GM18909 (cell line): ENCODE measurements at regions not wholly inside any gene's neighbourhood (a gene's known extent, or its start where the extent isn't known, plus 50 kb on each side); places are given as distances from the start of the nearest gene placed in this dataset.
A peak's percentile ranks its signal among the peaks of the same experiment; 100 is the strongest.
"Not testable (repeated sequence)": the region's sequence is repeated elsewhere in the genome, so short reads cannot be mapped to it uniquely, and the experiment has no call there.

Experiments used
- ATAC-seq: cut with Tn5 transposase; IDR thresholded peaks from one replicate; pipeline ENCODE4 v1.9.1; 2021; ENCODE audit warnings: mild to moderate bottlenecking; ENCODE audit not compliant: unreplicated experiment, poor library complexity

DNA sequence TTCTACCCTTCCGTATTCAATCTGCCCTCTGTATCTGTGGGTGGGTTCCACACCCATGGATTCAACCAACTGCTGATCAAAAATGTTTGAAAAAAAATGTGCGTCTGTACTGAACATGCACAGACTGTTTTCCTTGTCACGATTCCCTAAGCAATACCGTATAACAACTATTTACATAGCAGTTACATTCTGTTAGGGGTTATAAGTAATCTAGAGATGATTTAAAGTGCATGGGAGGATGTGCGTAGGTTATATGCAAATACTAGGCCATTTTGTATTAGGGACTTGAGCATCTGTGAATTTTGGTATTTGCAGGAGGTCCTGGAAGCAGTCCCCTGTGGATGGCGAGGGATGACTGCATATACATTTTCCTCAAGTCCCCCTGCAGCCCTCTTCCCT is 486.9 kb downstream of the PREX1 start:
- ATAC-seq: no peak

DNA sequence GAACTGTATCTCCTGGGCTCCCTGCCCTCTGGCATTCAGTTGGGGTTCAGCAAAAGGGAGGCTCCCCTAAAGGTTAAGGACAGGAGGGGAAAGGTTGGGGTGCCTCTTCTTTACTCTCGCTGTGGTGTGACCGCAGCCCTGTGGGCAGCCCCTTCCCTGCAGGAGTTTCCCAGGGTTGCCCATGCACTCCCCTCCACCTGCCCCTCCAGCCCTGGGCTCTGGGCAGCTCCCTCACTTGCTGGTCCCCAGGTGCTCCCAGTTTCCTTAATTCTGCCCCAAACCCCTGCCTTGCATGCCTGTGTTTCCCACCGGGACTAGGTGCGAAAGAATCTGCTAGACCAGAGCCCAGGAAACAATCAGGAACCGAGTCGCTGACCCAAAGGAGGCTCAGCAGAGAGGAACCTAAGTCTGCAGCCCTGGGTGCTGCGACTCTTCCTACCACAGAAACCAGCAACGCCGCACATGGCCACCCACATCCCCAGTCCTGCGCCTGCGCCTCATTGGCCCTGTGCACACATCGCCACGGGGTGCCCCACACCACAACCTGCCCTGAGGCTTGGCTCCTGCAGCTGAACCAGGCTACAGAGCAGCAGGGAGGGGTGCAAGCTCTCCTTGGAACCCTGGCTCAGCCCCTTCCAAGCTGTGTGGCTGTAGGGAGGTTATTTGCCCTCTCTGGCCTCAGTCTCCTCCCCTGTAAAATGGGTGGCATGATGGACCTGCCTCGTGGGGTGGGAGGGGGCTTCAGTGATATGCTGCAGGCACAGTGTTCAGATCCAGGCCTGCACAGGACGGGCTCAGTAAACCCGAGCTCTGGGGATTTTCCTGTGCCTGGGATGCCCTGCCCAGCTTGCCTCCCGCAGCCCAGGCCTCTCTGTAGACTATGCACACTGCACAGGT is 487.6 kb downstream of the PREX1 start:
- ATAC-seq: peak; percentile 63

DNA sequence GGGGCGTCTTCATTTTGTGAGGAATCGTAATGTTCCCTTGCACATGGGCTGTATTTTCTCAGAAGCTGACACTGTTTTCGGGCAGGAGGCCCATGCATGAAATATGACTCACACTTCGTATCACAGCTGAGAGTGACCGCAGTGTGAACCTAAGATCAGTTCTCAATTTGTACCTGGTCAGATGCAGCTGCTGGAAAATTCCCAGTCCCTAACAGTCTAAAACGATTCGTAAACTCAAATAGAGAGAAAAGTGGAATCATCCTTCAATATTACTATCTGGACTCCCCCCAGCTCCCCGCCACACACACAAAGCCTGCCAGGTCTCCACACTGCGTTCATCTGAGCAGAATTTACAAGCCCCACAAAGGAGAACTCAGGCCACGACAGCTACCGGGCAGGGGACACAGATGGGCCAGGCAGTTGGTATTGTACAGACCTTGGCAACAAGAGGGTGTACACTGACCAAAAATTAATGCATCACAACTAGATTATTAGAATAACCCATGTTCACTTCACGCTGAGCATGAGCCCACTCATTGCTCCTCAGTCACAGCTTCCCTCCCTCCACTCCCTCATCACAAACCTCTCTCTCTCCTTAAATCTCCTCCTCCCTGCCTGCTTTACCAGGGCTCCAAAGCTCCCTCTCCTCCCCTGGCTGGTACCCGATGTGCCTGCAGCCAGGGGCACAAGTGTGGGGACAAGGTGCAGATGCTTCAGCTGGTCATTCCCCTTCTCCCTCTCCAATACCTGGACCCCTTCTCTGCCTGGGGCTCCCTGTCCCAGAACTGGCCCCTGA is 488.4 kb downstream of the PREX1 start:
- peak; percentile 48 for ATAC-seq

DNA sequence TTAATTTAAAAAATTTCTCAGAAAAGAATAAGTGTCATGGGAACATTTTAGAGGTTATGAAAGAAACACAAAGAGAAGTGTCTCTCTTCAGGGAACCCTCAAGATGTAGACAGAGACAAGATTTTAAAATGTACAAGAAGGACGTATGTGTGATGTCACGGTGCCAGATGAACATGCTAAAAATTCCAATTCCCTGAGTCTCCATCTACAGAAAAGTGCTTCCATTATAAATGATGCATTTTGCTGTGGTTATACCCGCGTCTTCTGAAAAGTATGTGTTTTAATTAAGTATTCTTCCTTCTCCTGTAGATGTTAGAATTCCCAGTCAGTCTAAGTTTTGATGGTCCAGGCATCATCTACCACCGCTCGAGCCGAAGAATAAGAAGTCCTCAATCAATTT is 489.1 kb downstream of the PREX1 start:
- ATAC-seq: no peak

DNA sequence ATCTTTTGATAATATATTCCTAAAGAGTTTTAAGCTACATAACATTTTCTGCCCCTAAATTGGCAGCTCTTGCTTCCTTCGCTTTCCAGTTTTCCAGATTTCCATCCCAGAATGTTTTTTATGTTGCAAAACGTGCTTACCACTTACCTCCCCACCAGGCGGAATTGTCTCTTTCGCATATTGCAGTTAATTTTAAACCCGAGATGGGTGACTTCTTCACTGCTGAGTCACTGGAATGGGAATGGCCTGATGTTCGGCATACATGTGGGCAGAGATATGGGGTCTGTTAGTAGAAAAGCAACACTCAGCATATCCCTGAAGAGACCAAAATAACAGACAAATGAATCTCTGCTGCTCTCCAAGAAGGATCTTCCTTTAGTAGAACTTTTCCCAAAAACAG is 491.2 kb downstream of the PREX1 start:
- ATAC-seq: no peak

DNA sequence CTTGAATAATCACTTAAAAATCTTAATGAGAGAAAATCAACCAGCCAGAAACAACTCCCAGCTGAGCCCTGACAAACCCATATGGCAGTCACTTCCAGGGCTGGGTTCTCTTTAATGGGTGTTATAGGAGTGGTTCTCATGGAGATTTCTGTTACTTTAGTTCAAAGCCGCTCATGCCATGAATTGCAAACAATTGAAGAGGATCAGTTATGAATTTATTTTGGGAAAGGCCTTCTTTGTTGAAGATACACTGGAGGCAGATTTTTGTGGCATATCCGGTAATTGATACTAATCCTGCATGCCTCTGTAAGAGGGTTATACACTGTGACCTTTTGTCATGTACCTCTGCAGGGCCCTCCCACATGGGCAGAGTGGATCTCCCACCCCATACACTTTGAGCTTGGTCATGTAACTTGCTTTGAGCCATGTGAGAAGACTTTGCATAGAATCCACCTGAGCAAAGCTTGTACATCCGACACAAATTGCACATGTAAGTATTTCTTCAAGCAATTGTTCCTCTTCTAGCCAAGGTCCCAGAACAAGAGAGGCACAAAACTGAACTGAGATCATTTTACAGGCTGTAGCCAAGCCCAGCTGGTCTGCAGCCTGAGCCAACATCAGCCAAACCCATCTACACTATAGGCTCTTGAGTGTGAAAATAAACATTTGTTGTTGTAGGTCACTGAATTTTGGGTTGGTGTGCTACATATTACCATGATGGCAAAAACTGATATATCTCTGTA is 492.3 kb downstream of the PREX1 start:
- no peak for ATAC-seq

DNA sequence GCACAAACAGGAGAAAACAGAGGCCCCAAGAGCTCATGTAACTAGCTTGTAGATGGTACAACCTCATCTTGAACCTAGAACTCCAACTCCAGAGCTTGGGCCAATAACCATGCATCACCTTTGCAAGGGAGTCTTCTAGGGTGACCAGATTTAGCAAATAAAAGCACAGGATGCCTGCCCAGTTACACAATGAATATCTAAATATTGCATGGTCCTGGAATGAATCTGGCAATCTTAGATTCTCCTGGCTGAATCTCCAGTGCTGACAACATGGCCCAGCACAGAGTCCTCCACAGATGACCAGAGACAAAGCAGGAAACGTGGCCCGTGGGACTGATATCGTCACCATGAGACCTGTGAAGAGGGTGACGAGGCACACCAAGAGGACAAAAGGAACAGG is 494.1 kb downstream of the PREX1 start:
- ATAC-seq: no peak

DNA sequence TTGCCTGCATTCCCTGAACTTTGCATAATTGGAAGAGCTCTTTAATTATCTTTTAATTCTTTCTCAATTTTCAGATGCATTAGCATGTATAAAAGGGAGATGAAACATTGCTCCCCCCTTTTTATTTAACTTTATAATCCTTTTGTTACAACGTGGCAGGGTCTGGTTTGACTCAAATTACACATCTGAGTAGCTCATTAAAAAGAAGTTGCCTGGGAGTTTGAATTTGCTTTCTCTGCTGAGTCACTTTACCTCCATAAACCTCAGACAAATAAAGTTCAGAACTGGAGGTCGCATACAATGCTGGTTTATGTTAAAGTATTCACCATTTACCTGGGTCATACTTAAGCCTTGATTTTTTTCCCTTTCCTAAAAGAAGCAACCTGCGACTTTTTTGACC is 495.2 kb downstream of the PREX1 start:
- no peak for ATAC-seq

DNA sequence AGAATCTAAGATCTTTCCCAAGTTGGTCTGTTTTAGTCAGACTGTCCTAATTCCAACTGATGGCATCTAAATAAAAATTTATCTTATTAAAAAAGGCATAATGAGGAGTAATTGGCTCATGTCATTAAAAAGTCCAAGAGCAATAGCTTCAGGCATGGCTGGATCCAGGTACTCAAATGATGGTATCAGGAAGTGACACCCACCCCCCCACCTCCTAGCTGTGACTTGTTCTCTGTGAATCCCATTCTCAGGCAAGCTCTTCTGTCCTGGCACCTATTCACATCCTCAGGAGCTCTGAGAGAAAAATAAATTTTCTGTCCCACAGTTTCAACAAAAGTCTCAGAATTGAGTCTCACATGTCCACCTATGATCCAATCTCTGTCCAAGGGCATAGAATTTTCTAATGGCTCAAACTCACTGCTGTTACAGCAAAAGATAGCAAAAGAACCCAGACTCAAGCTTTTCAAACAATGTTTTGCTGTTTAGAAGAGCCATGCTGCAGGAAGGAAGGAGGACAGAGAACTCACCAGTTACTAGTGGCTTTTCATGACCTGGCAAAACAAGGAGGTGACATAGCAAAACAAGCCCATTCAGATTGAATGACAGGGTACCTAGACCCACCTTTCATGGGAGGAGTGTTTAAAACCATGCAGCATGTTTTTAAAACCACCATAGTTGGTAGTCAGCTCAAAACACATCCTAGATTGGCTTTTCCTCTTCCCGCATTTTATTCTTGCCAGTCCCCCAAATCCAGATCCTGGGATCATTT is 496.1 kb downstream of the PREX1 start:
- no peak for ATAC-seq

DNA sequence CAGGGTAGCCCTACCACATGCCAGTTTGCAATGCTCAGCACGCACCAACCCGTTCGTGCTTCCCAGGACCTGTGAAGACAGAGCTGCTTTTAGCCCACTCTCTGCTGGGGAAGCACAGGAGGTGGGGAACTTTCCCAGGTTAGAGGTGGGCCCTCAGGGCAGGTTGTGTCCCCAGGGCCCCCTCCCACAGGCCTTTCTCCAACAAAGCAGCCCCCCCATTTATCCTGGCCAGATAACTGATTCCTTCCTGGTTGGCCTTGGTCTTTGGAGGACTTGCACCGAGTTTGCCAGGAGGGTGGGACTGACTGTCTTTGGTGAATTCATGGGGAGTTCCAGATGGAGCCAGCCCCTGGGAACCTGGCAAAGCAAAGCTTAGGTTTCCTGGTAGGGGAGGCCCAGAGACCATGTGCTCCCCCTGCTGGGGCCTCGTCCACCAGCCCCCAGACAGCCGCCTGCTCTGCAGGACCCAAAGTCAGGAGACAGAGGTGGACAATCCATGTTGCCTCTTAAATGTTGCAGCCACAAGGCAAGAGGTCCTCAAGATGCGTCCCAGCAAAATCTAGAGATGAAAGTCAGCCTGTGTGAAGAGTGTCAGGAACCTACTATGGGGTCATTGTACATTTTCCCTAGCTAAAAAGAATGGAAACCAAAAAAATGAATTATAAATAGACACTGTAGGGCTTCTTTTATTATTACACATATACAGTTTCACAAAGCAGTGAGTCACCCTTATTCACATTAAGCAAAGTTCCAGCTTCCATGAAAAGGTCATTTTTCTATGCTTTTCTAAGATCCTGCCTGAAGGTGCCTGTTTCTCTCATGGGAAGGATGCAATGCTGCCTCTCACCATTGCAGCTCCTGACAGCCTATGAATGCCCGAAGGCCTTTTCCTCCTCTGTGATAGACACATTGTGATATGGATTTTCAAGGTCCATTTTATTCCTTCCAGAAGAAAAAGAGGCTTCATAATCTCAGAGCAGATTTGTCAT is 497.8 kb downstream of the PREX1 start:
- ATAC-seq: no peak

DNA sequence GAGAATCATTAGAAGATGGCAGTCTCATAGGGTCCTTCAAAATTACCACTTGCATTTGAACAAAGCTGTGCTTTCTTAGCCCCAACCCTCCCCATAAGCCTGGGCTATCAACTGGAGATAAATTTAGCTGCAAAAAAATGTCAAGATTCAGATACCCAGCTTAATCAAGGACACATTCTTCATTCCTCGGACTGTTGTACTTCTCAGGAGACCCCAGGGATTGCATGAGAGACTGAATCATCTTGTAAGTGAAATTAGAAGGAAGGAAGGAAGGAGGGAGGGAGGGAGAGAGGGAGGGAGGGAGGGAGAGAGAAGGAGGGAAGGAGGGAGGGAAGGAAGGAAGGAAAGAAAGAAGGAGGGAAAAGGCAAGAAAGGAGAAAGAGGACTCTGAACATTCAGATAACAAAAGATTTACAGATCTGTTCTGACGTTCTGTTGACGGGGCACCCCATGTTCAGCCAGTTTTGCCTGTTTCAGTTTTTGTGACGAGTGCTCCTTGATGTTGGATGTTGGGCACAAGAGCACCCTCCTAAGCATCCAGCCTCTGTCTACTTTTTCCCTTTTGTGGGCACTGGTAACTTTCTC is 498.7 kb downstream of the PREX1 start:
- ATAC-seq: no peak

DNA sequence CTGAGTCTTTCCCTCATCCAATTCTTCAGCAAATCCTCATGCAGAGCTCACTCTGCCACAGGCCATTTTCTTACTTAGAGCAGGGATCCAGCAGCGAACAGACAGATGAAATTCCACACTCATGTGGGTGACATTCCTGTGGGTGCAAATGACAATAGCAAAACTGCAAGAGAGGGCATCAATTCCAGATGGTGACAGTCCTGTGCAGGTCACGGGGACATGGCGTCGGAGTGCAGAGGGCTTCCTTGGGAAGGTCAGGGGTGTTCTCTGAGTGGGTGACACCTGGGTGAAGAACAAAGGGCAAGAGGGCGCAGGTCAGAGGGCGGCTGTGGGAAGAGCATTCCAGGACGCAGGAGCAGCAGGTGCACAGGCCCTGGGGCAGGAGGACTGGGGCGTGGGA is 500.0 kb downstream of the PREX1 start:
- ATAC-seq: not testable (repeated sequence)

DNA sequence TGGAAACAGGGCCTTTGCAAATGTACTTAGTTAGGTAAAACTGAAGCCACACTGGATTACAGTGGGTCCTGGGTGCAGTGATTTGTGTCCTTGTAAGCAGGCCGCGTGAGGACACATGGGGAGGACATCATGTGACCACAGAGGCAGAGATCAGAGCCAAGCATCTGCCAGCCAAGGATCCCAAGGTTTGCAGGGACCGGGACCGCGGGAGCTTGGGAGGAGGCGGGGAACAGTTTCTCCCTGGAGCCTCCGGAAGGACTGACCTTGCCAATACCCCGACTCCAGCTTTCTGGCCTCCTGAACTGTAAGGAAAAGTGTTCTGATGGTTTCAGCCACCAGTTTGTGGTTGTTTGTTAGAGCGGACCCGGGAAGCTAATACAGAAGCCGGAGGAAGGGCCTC is 500.9 kb downstream of the PREX1 start:
- no peak for ATAC-seq

DNA sequence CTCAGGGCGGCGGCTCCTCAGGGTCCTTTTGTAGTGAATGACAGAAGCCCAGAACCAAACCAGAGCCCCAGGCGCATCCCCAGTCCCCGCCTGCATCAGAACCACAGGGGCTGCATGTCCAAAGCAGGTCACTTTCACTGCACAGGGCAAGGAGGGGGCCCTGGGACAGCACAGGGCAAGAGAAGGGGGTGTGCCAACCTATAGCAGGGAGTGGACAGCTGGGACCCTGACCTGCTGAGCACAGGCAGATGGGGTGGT is 501.4 kb downstream of the PREX1 start:
- no peak for ATAC-seq

DNA sequence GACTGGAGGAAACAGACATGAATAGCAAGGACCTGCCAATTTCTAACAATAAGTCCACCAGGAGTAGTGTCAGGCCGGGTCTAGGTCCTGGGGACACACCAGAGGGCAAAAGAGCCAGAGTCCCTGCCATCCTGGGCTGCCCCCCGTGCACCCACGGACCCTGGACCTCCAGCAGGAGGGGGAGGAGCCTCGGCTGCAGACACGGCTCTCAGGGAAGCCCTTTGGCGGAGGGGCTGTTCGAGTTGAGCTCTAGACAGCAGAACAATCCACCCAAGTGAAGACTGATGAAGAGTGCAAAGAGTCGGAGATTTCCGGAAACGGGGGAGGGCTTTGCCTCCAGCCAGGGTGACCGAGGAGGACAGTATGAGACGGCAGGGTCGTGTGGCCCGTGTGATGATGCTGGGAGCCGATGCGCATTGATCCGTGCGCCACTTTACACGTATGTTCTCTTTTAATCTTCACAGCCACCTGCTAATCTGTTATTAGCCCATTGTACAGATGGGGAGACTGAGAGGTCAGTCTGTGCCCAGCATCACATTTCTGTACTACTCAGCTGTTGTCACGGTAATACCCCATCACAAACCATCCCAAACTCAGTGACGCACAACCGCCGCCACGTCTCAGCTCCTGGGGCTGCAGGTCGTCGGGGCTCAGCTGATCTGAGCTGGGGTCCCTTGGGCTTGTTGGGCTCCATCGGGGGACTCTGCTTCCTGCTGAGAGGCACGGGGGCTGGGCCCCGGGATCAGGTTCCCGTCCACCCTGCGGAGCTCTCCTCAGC is 502.0 kb downstream of the PREX1 start:
- no peak for ATAC-seq

DNA sequence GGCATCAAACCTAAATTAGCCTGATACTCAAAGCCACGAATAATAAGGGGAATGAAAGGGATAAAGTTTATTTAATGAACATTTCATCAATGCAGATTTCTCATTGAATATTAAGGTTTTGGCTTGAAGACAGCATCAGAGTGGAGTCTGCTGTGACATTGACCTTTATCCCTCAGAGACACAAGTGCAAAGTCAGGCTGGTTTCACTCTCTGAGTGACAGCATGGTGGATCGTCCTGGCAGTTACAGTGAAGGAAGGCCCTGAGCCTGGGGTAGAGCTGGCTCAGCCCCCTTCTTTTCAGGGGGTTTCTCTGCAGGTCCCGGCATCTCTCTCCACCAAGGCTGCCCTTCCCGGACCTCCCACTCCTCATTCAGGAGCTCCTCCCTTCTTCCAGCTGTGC is 503.1 kb downstream of the PREX1 start:
- ATAC-seq: no peak

DNA sequence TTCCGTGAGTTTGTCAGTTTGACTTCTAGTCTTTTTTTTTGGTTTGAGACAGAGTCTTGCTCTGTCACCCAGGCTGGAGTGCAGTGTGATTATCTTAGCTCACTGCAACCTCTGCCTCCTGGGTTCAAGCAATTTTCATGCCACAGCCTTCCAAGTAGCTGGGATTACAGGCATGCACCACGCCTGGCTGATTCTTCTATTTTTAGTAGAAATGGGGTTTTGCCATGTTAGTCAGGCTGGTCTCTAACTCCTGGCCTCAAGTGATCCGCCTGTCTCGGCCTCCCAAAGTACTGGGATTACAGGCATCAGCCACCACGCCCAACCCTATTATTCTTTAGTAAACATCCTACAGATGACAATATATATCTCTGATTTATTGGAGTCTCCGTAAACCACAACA is 506.5 kb downstream of the PREX1 start:
- ATAC-seq: no peak

DNA sequence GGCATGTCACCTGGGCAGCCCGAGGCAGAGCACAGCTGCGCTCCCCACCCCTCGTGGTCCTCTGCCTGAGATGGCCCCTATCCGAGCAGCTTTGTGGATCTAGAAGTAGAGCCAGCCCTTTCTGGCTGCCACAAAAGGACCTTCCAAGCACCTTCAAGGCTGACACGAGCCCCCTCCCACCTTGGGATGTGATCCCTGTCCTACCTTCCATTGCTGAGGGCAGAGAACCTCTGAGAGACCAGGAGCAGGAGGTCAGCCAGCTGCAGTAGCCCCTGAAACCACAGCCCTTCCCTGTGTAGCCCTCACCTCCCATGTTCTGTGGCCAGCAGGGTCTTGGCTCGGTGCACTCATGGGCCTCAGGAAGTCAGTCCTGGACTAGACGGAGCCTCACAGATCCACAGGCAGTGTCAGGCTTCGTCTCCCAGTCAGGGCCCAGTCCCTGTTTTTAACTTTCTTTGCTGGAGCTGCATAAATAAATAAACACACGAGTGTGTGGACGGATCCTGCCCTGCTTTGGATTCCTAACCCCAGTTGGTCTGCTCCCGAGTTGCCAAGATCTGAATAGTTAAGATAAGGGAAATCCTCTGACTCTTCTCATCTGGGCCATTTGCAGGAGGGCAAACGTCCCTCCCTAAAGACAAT is 507.7 kb downstream of the PREX1 start:
- ATAC-seq: no peak
